ENCODE measurements at regions not wholly inside any gene's neighbourhood (a gene's known extent, or its start where the extent isn't known, plus 50 kb on each side); places are given as distances from the start of the nearest gene placed in this dataset.

- TF ChIP-seq CTCF (IDR thresholded peaks at IDR 0.05) (no peak), ZFX (IDR thresholded peaks at IDR 0.05; ENCODE audit: borderline replicate concordance) (no peak)
These were observed 145.5 kb upstream of the FAM241A start for GRCh38 chr4:111999801-112000200.
